AG04450 (cell line): ENCODE measurements at regions not wholly inside any gene's neighbourhood (a gene's known extent, or its start where the extent isn't known, plus 50 kb on each side); places are given as distances from the start of the nearest gene placed in this dataset.

Experiments
- CTCF ChIA-PET: fragments of 300-600, 350-600 bp; formaldehyde crosslinking; extraction: SDS; loops from one replicate; lab custom pipeline; 2022; ENCODE audit warnings: antibody characterized with exemption, inconsistent platforms; lab: Charles Lee
- POLR2A ChIA-PET: fragments of 350-600 bp; formaldehyde crosslinking; extraction: SDS; loops from one replicate; lab custom pipeline; 2021; ENCODE audit warnings: antibody characterized with exemption, inconsistent platforms; lab: Yijun Ruan, JAX
- DNase-seq: peaks from one replicate; pipeline ENCODE4 v3.0.0-alpha.2; 2011; ENCODE audit warnings: low read depth, low spot score
- H3K27ac ChIP-seq: one replicate; pipeline ENCODE4 v1.5.1; 2012; ENCODE audit warnings: low read depth, low read length, control low read depth
- H3K27me3 ChIP-seq: one replicate; pipeline ENCODE4 v1.6.0; 2012; ENCODE audit warnings: low read length; ENCODE audit not compliant: control insufficient read depth, insufficient read depth
- H3K4me3 ChIP-seq: 2 replicates; pipeline ENCODE4 v1.5.1; 2011; ENCODE audit warnings: mild to moderate bottlenecking, low read depth, low read length, control low read depth
- H3K9me3 ChIP-seq: 2 replicates; pipeline ENCODE4 v1.5.1; 2012; ENCODE audit warnings: low read length; ENCODE audit not compliant: control insufficient read depth, insufficient read depth
- TF ChIP-seq, protein P1 (sequence below): IDR thresholded peaks from 2 replicates; pipeline ENCODE4 v1.5.1; 2011; ENCODE audit warnings: low read depth, low read length, control low read depth, inconsistent platforms

DNA sequence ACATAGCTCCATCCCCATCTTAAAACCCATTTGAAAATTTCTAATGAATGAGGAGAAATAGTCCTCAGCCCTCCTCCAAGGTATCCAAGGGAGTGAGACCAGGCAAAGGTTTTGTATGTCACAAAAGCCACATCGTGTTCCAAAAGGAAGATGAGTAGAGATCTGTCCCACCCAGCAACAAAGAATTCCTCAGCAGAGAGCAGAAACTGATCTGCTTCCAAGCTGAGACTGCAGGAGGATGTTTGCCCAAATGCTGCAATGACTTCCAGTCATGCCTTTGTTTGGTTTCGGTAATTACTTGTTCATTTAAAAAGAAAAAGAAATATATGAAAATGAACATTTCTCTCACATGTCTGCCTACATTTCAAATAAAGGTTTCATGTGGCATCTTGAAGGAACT lies 186.9 kb downstream of the SETD4 start:
- Histone ChIP-seq H3K27me3 (peaks cover 19% of the 10 kb centered on the region), H3K27ac (no peak overlapping the region), H3K4me3 (no peak overlapping the region), H3K9me3 (no peaks in the 10 kb centered on the region; the same call in 1 of the 2 replicates)
- POLR2A ChIA-PET: no interaction called here
- no peak for DNase-seq
- CTCF ChIA-PET: interaction anchor here (0.6 kb wide), 1 partner anchor 185 kb away, joined by 6 read pairs; no protein-coding TSS in a partner anchor
- TF ChIP-seq, protein P1, sequence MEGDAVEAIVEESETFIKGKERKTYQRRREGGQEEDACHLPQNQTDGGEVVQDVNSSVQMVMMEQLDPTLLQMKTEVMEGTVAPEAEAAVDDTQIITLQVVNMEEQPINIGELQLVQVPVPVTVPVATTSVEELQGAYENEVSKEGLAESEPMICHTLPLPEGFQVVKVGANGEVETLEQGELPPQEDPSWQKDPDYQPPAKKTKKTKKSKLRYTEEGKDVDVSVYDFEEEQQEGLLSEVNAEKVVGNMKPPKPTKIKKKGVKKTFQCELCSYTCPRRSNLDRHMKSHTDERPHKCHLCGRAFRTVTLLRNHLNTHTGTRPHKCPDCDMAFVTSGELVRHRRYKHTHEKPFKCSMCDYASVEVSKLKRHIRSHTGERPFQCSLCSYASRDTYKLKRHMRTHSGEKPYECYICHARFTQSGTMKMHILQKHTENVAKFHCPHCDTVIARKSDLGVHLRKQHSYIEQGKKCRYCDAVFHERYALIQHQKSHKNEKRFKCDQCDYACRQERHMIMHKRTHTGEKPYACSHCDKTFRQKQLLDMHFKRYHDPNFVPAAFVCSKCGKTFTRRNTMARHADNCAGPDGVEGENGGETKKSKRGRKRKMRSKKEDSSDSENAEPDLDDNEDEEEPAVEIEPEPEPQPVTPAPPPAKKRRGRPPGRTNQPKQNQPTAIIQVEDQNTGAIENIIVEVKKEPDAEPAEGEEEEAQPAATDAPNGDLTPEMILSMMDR: no peak

DNA sequence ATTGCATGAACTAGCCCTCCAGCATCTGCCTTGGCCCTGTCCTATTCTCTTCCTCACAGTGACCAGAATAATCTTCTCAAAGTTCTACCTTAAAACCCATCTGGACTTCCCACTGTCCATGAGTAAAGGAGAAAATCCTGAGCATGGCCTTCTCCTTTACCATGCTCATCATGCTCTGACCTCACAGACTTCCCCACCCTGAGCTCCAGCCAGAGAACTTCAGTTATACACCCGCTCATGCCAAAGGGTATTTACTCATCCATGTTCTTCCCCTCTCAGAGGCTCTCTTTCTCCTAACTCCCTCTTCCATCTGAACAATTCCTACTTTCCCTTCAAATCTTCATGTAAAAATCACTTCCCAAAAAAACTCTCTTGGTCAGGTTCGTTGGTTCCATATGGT lies 188.4 kb downstream of the SETD4 start:
- TF ChIP-seq, protein P1: no peak
- no peak overlapping the region for H3K4me3 ChIP-seq

DNA sequence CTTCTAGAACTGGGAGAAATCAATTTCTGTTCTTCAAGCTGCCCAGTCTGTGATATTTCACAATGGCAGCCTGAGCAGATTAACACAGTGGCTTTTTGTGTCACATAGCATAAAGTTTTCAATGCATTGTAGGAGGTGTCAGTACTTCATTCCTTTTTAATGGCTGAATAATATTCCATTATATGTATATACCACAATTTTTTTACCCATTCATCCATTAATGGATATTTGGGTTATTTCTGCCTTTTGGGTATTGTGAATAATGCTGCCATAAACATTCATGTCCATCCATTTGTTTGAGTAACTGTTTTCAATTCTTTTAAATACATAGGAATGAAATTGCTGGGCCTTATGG lies 191.5 kb downstream of the SETD4 start:
- ChIA-PET CTCF (no interaction called here), POLR2A (no interaction called here)
- TF ChIP-seq, protein P1: no peak
- no peak for DNase-seq
- no peaks in the 10 kb centered on the region; the same call in 1 of the 2 replicates for H3K9me3 ChIP-seq
- peaks cover 4% of the 10 kb centered on the region for H3K27me3 ChIP-seq
- no peak overlapping the region for H3K4me3 ChIP-seq
- H3K27ac ChIP-seq: no peak overlapping the region

More for the DNA sequence above, 188.4 kb downstream of the SETD4 start:
- peaks cover 18% of the 10 kb centered on the region for H3K27me3 ChIP-seq
- no peak overlapping the region for H3K27ac ChIP-seq
- DNase-seq: no peak
- POLR2A ChIA-PET: no interaction called here
- H3K9me3 ChIP-seq: no peaks in the 10 kb centered on the region; the same call in 1 of the 2 replicates
- CTCF ChIA-PET: no interaction called here

- DNase-seq: no peak
- TF ChIP-seq, protein P1: no peak
- POLR2A ChIA-PET: no interaction called here
These were observed 192.1 kb downstream of the SETD4 start for GRCh38 chr21:35868005-35868868.

DNA sequence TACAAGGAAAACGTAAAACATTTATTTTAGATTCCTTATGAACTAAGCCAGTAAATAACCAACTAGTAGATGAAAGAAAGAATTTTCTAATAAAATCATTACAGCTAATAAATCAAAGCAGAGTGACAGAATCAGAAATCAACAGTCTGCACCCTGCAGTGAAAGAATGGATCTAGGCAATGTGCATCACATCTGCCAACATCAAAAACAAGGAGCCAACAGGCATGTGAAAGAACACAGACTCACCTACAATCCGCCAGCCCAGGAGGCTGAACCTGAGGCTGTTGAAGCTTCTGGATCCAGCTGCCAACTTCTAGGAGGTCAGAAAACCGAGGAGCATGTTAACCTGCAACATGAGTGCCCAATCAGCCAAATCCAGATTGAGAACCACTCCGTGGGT lies 196.3 kb downstream of the SETD4 start:
- H3K27me3 ChIP-seq: peaks cover 4% of the 10 kb centered on the region
- TF ChIP-seq, protein P1: no peak
- CTCF ChIA-PET: no interaction called here
- H3K27ac ChIP-seq: no peak overlapping the region
- no peaks in the 10 kb centered on the region; the same call in 1 of the 2 replicates for H3K9me3 ChIP-seq
- H3K4me3 ChIP-seq: no peak overlapping the region
- no peak for DNase-seq
- POLR2A ChIA-PET: no interaction called here

More at GRCh38 chr21:35868005-35868868, 192.1 kb downstream of the SETD4 start:
- CTCF ChIA-PET: no interaction called here
- Histone ChIP-seq H3K27ac (no peak overlapping the region), H3K4me3 (no peak overlapping the region), H3K27me3 (peaks cover 4% of the 10 kb centered on the region), H3K9me3 (no peaks in the 10 kb centered on the region; the same call in 1 of the 2 replicates)
